ENCODE measurements at regions not wholly inside any gene's neighbourhood (a gene's known extent, or its start where the extent isn't known, plus 50 kb on each side); places are given as distances from the start of the nearest gene placed in this dataset.

- TF ChIP-seq POLR2AphosphoS5 (IDR thresholded peaks at IDR 0.05; ENCODE audit: insufficient read depth, low read depth, low read length) (no peak), CTCF (IDR thresholded peaks at IDR 0.05; ENCODE audit: extremely low read depth in 1 of 2, insufficient read depth in 1 of 2, low read depth in 1 of 2, low read length in 2 of 2) (no peak), POLR2A (IDR thresholded peaks at IDR 0.05; ENCODE audit: low read depth, low read length) (no peak), EZH2 (IDR thresholded peaks at IDR 0.05; ENCODE audit: borderline replicate concordance, low read depth, low read length, severe bottlenecking) (no peak)
Observed at GRCh38 chr20:40101560-40101959, 587.5 kb downstream of the MAFB start.
